ENCODE measurements at regions not wholly inside any gene's neighbourhood (a gene's known extent, or its start where the extent isn't known, plus 50 kb on each side); places are given as distances from the start of the nearest gene placed in this dataset.

GRCh38 chr4:26120098-26120825, 200.6 kb upstream of the RBPJ start:
- no peaks in the 10 kb centered on the region for H3K36me3 Mint-ChIP-seq
- H3K4me1 Mint-ChIP-seq, result no peaks in the 10 kb centered on the region
- no peaks in the 10 kb centered on the region for H3K9me3 Mint-ChIP-seq
- H3K4me3 Mint-ChIP-seq, result no peak overlapping the region
- H3K27ac Mint-ChIP-seq, result no peak overlapping the region
- H3K27me3 Mint-ChIP-seq, result peaks cover 4% of the 10 kb centered on the region

- H3K27me3 Mint-ChIP-seq, result no peaks in the 10 kb centered on the region
- no peaks in the 10 kb centered on the region for H3K4me1 Mint-ChIP-seq
These were observed 198.1 kb upstream of the RBPJ start for GRCh38 chr4:26122690-26123089.

GRCh38 chr4:26124753-26125321, 196.0 kb upstream of the RBPJ start:
- Mint-ChIP-seq H3K4me3 (no peak overlapping the region), H3K27me3 (no peaks in the 10 kb centered on the region), H3K36me3 (no peaks in the 10 kb centered on the region), H3K4me1 (no peaks in the 10 kb centered on the region), H3K9me3 (no peaks in the 10 kb centered on the region), H3K27ac (no peak overlapping the region)

More at GRCh38 chr4:26122690-26123089, 198.1 kb upstream of the RBPJ start:
- no peaks in the 10 kb centered on the region for H3K9me3 Mint-ChIP-seq
- no peak overlapping the region for H3K27ac Mint-ChIP-seq
- no peaks in the 10 kb centered on the region for H3K36me3 Mint-ChIP-seq
- no peak overlapping the region for H3K4me3 Mint-ChIP-seq

- Mint-ChIP-seq H3K4me3 (no peak overlapping the region), H3K27ac (no peak overlapping the region), H3K36me3 (peaks cover 2% of the 10 kb centered on the region), H3K9me3 (no peaks in the 10 kb centered on the region), H3K4me1 (no peaks in the 10 kb centered on the region), H3K27me3 (no peaks in the 10 kb centered on the region)
These were observed 194.6 kb upstream of the RBPJ start for GRCh38 chr4:26126143-26126718.

- Mint-ChIP-seq H3K4me3 (no peak overlapping the region), H3K9me3 (no peaks in the 10 kb centered on the region), H3K4me1 (no peaks in the 10 kb centered on the region), H3K27ac (no peak overlapping the region), H3K36me3 (peaks cover 2% of the 10 kb centered on the region), H3K27me3 (no peaks in the 10 kb centered on the region)
These were observed 193.8 kb upstream of the RBPJ start for GRCh38 chr4:26126994-26127393.

- no peaks in the 10 kb centered on the region for H3K9me3 Mint-ChIP-seq
- no peaks in the 10 kb centered on the region for H3K4me1 Mint-ChIP-seq
- H3K27me3 Mint-ChIP-seq, result no peaks in the 10 kb centered on the region
- H3K27ac Mint-ChIP-seq, result peak overlapping the region; percentile 60
- no peak overlapping the region for H3K4me3 Mint-ChIP-seq
- peaks cover 2% of the 10 kb centered on the region for H3K36me3 Mint-ChIP-seq
These were observed 192.9 kb upstream of the RBPJ start for GRCh38 chr4:26127851-26128337.

- Mint-ChIP-seq H3K27ac (no peak overlapping the region), H3K4me3 (no peak overlapping the region), H3K36me3 (peaks cover 2% of the 10 kb centered on the region), H3K9me3 (no peaks in the 10 kb centered on the region), H3K27me3 (no peaks in the 10 kb centered on the region), H3K4me1 (no peaks in the 10 kb centered on the region)
These were observed 190.6 kb upstream of the RBPJ start for GRCh38 chr4:26130173-26130572.

GRCh38 chr4:26130841-26131432, 189.9 kb upstream of the RBPJ start:
- H3K36me3 Mint-ChIP-seq, result peaks cover 2% of the 10 kb centered on the region
- H3K27ac Mint-ChIP-seq, result no peak overlapping the region
- H3K27me3 Mint-ChIP-seq, result no peaks in the 10 kb centered on the region
- no peak overlapping the region for H3K4me3 Mint-ChIP-seq
- no peaks in the 10 kb centered on the region for H3K9me3 Mint-ChIP-seq
- no peaks in the 10 kb centered on the region for H3K4me1 Mint-ChIP-seq

GRCh38 chr4:26131711-26132110, 189.1 kb upstream of the RBPJ start:
- no peak overlapping the region for H3K4me3 Mint-ChIP-seq
- no peak overlapping the region for H3K27ac Mint-ChIP-seq
- no peaks in the 10 kb centered on the region for H3K4me1 Mint-ChIP-seq
- peaks cover 2% of the 10 kb centered on the region for H3K36me3 Mint-ChIP-seq
- H3K9me3 Mint-ChIP-seq, result no peaks in the 10 kb centered on the region
- H3K27me3 Mint-ChIP-seq, result no peaks in the 10 kb centered on the region

GRCh38 chr4:26132858-26133257, 188.0 kb upstream of the RBPJ start:
- no peaks in the 10 kb centered on the region for H3K27me3 Mint-ChIP-seq
- H3K4me1 Mint-ChIP-seq, result no peaks in the 10 kb centered on the region
- peaks cover 2% of the 10 kb centered on the region for H3K36me3 Mint-ChIP-seq
- no peak overlapping the region for H3K27ac Mint-ChIP-seq
- H3K4me3 Mint-ChIP-seq, result no peak overlapping the region
- no peaks in the 10 kb centered on the region for H3K9me3 Mint-ChIP-seq

- H3K4me3 Mint-ChIP-seq, result no peak overlapping the region
- peaks cover 2% of the 10 kb centered on the region for H3K36me3 Mint-ChIP-seq
- H3K9me3 Mint-ChIP-seq, result no peaks in the 10 kb centered on the region
- no peaks in the 10 kb centered on the region for H3K4me1 Mint-ChIP-seq
- H3K27me3 Mint-ChIP-seq, result no peaks in the 10 kb centered on the region
- H3K27ac Mint-ChIP-seq, result peak overlapping the region; percentile 43
These were observed 187.0 kb upstream of the RBPJ start for GRCh38 chr4:26133840-26134239.

GRCh38 chr4:26135331-26135730, 185.5 kb upstream of the RBPJ start:
- peaks cover 2% of the 10 kb centered on the region for H3K36me3 Mint-ChIP-seq
- H3K9me3 Mint-ChIP-seq, result no peaks in the 10 kb centered on the region
- no peak overlapping the region for H3K4me3 Mint-ChIP-seq
- no peaks in the 10 kb centered on the region for H3K4me1 Mint-ChIP-seq
- H3K27ac Mint-ChIP-seq, result no peak overlapping the region
- no peaks in the 10 kb centered on the region for H3K27me3 Mint-ChIP-seq

- Mint-ChIP-seq H3K4me1 (no peaks in the 10 kb centered on the region), H3K4me3 (no peak overlapping the region), H3K27me3 (no peaks in the 10 kb centered on the region), H3K36me3 (no peaks in the 10 kb centered on the region), H3K27ac (no peak overlapping the region), H3K9me3 (no peaks in the 10 kb centered on the region)
These were observed 184.2 kb upstream of the RBPJ start for GRCh38 chr4:26136615-26137014.

- H3K36me3 Mint-ChIP-seq, result no peaks in the 10 kb centered on the region
- H3K4me1 Mint-ChIP-seq, result no peaks in the 10 kb centered on the region
- no peak overlapping the region for H3K4me3 Mint-ChIP-seq
- H3K9me3 Mint-ChIP-seq, result no peaks in the 10 kb centered on the region
- H3K27ac Mint-ChIP-seq, result no peak overlapping the region
- H3K27me3 Mint-ChIP-seq, result no peaks in the 10 kb centered on the region
These were observed 183.5 kb upstream of the RBPJ start for GRCh38 chr4:26137288-26137687.

GRCh38 chr4:26139310-26139924, 181.4 kb upstream of the RBPJ start:
- no peaks in the 10 kb centered on the region for H3K4me1 Mint-ChIP-seq
- H3K36me3 Mint-ChIP-seq, result no peaks in the 10 kb centered on the region
- no peak overlapping the region for H3K27ac Mint-ChIP-seq
- H3K9me3 Mint-ChIP-seq, result no peaks in the 10 kb centered on the region
- no peaks in the 10 kb centered on the region for H3K27me3 Mint-ChIP-seq
- no peak overlapping the region for H3K4me3 Mint-ChIP-seq

Data from activated naive CD4-positive, alpha-beta T cell treated with anti-CD3 and anti-CD28 coated beads, Interleukin-2, amount 50 U/mL, for 24 hours (primary cell).